Subcutaneous abdominal adipose tissue (tissue), 5 donors: ENCODE measurements at regions not wholly inside any gene's neighbourhood (a gene's known extent, or its start where the extent isn't known, plus 50 kb on each side); places are given as distances from the start of the nearest gene placed in this dataset.

Experiments
- H3K27ac ChIP-seq: one replicate; pipeline ENCODE4 v1.7.0; 2013; ENCODE audit warnings: low read depth, mild to moderate bottlenecking, inconsistent platforms, low read length, moderate library complexity
- H3K27me3 ChIP-seq, 5 donors: one replicate each; pipeline ENCODE4 v1.7.0; 2013; ENCODE audit warnings: low read length in 5 of 5, inconsistent platforms in 1 of 5; ENCODE audit not compliant: control insufficient read depth in 5 of 5, insufficient read depth in 4 of 5
- H3K36me3 ChIP-seq, 5 donors: one replicate each; pipeline ENCODE4 v1.7.0; 2013; ENCODE audit warnings: low read length in 5 of 5; ENCODE audit not compliant: control insufficient read depth in 5 of 5, insufficient read depth in 5 of 5
- H3K4me1 ChIP-seq, 5 donors: one replicate each; pipeline ENCODE4 v1.7.0; 2013; ENCODE audit warnings: low read length in 5 of 5, mild to moderate bottlenecking in 3 of 5, moderate library complexity in 1 of 5; ENCODE audit not compliant: control insufficient read depth in 5 of 5, insufficient read depth in 5 of 5
- H3K4me3 ChIP-seq, 5 donors: one replicate each; pipeline ENCODE4 v1.7.0; 2013; ENCODE audit warnings: low read length in 5 of 5, low read depth in 1 of 5
- H3K9ac ChIP-seq, 5 donors: one replicate each; pipeline ENCODE4 v1.7.0; 2013; ENCODE audit warnings: low read length in 5 of 5, mild to moderate bottlenecking in 4 of 5, moderate library complexity in 3 of 5
- H3K9me3 ChIP-seq, 5 donors: one replicate each; pipeline ENCODE4 v1.7.0; 2013; ENCODE audit warnings: low read length in 5 of 5; ENCODE audit not compliant: control insufficient read depth in 5 of 5
- donor health status: healthy.
- donor health status: healthy.
- donor health status: healthy.
- donor health status: healthy.
- donor health status: healthy.

GRCh38 chr1:164356511-164356910 is 202.5 kb upstream of the PBX1 start:
- H3K27ac ChIP-seq, result no peak overlapping the region
- no peak overlapping the region for H3K9ac ChIP-seq
- no peaks in the 10 kb centered on the region for H3K36me3 ChIP-seq
- H3K4me3 ChIP-seq, result no peak overlapping the region
- H3K27me3 ChIP-seq, result no peaks in the 10 kb centered on the region
- H3K4me1 ChIP-seq, result no peaks in the 10 kb centered on the region
- H3K9me3 ChIP-seq, result peaks cover 0 to 4% (median 0%) of the 10 kb centered on the region in 5 donors

- no peak overlapping the region for H3K4me3 ChIP-seq
- H3K27me3 ChIP-seq, result no peaks in the 10 kb centered on the region
- H3K4me1 ChIP-seq, result no peaks in the 10 kb centered on the region
- no peak overlapping the region for H3K9ac ChIP-seq
- H3K36me3 ChIP-seq, result no peaks in the 10 kb centered on the region
- H3K9me3 ChIP-seq, result no peaks in the 10 kb centered on the region
- no peak overlapping the region for H3K27ac ChIP-seq
Observed at GRCh38 chr1:164360265-164360664, 198.7 kb upstream of the PBX1 start.

GRCh38 chr1:164361927-164362326 is 197.1 kb upstream of the PBX1 start:
- H3K4me3 ChIP-seq, result no peak overlapping the region

GRCh38 chr1:164363980-164364379 is 195.0 kb upstream of the PBX1 start:
- H3K36me3 ChIP-seq, result no peaks in the 10 kb centered on the region
- no peak overlapping the region for H3K27ac ChIP-seq
- H3K9ac ChIP-seq, result no peak overlapping the region

More at GRCh38 chr1:164361927-164362326, 197.1 kb upstream of the PBX1 start:
- Histone ChIP-seq H3K27me3 (no peaks in the 10 kb centered on the region), H3K36me3 (no peaks in the 10 kb centered on the region), H3K27ac (no peak overlapping the region), H3K9ac (no peak overlapping the region), H3K4me1 (no peaks in the 10 kb centered on the region), H3K9me3 (peaks cover 5 to 8% (median 6%) of the 10 kb centered on the region in 5 donors)

GRCh38 chr1:164366014-164366413 is 193.0 kb upstream of the PBX1 start:
- H3K27me3 ChIP-seq, result no peaks in the 10 kb centered on the region
- no peak overlapping the region for H3K4me3 ChIP-seq
- peaks cover 5 to 8% (median 6%) of the 10 kb centered on the region in 5 donors for H3K9me3 ChIP-seq
- no peaks in the 10 kb centered on the region for H3K4me1 ChIP-seq
- H3K27ac ChIP-seq, result no peak overlapping the region
- H3K9ac ChIP-seq, result no peak overlapping the region
- H3K36me3 ChIP-seq, result no peaks in the 10 kb centered on the region

More at GRCh38 chr1:164363980-164364379, 195.0 kb upstream of the PBX1 start:
- Histone ChIP-seq H3K27me3 (no peaks in the 10 kb centered on the region), H3K9me3 (peaks cover 5 to 8% (median 6%) of the 10 kb centered on the region in 5 donors), H3K4me1 (no peaks in the 10 kb centered on the region), H3K4me3 (no peak overlapping the region)

GRCh38 chr1:164369698-164370365 is 189.2 kb upstream of the PBX1 start:
- no peaks in the 10 kb centered on the region for H3K4me1 ChIP-seq
- H3K27me3 ChIP-seq, result no peaks in the 10 kb centered on the region
- H3K9me3 ChIP-seq, result peaks cover 5 to 8% (median 6%) of the 10 kb centered on the region in 5 donors
- no peak overlapping the region for H3K4me3 ChIP-seq
- no peaks in the 10 kb centered on the region for H3K36me3 ChIP-seq
- no peak overlapping the region for H3K27ac ChIP-seq
- no peak overlapping the region for H3K9ac ChIP-seq

- Histone ChIP-seq H3K4me3 (no peak overlapping the region), H3K27me3 (no peaks in the 10 kb centered on the region), H3K36me3 (no peaks in the 10 kb centered on the region), H3K9me3 (no peaks in the 10 kb centered on the region), H3K9ac (no peak overlapping the region), H3K4me1 (no peaks in the 10 kb centered on the region), H3K27ac (no peak overlapping the region)
Observed at GRCh38 chr1:164380893-164381292, 178.1 kb upstream of the PBX1 start.

- no peak overlapping the region for H3K4me3 ChIP-seq
- no peaks in the 10 kb centered on the region for H3K9me3 ChIP-seq
- no peaks in the 10 kb centered on the region for H3K27me3 ChIP-seq
- no peak overlapping the region for H3K9ac ChIP-seq
- H3K4me1 ChIP-seq, result no peaks in the 10 kb centered on the region
- H3K36me3 ChIP-seq, result no peaks in the 10 kb centered on the region
- H3K27ac ChIP-seq, result no peak overlapping the region
Observed at GRCh38 chr1:164382384-164382783, 176.6 kb upstream of the PBX1 start.

GRCh38 chr1:164384262-164384661 is 174.7 kb upstream of the PBX1 start:
- Histone ChIP-seq H3K36me3 (no peaks in the 10 kb centered on the region), H3K9ac (no peak overlapping the region), H3K27ac (no peak overlapping the region), H3K4me3 (no peak overlapping the region), H3K27me3 (no peaks in the 10 kb centered on the region), H3K4me1 (no peaks in the 10 kb centered on the region), H3K9me3 (no peaks in the 10 kb centered on the region)

- Histone ChIP-seq H3K36me3 (no peaks in the 10 kb centered on the region), H3K9ac (no peak overlapping the region), H3K9me3 (no peaks in the 10 kb centered on the region), H3K4me3 (no peak overlapping the region), H3K27ac (no peak overlapping the region), H3K27me3 (no peaks in the 10 kb centered on the region), H3K4me1 (no peaks in the 10 kb centered on the region)
Observed at GRCh38 chr1:164417016-164417704, 141.8 kb upstream of the PBX1 start.
